SK-N-SH (cell line): ENCODE measurements at regions not wholly inside any gene's neighbourhood (a gene's known extent, or its start where the extent isn't known, plus 50 kb on each side); places are given as distances from the start of the nearest gene placed in this dataset.

Experiments used
- ELF1 ChIP-seq: IDR thresholded peaks from 2 replicates; pipeline ENCODE4 v1.4.0; 2012
- EP300 ChIP-seq, 2 experiments: IDR thresholded peaks; 2 replicates each; pipeline versions ENCODE4 v1.4.0 to v1.6.1; 2012; ENCODE audit warnings: borderline replicate concordance in 1 of 2, low read depth in 1 of 2, low read length in 1 of 2
- POLR2AphosphoS5 ChIP-seq: IDR thresholded peaks from 2 replicates; pipeline ENCODE4 v1.6.1; 2012; ENCODE audit warnings: low read depth, low read length
- SIN3A ChIP-seq: IDR thresholded peaks from 2 replicates; pipeline ENCODE4 v1.6.1; 2012; ENCODE audit warnings: low read depth, mild to moderate bottlenecking, low read length, moderate library complexity, borderline replicate concordance
- TAF1 ChIP-seq: IDR thresholded peaks from 2 replicates; pipeline ENCODE4 v1.6.1; 2012; ENCODE audit warnings: low read depth, mild to moderate bottlenecking, low read length, moderate library complexity, borderline replicate concordance
- TF ChIP-seq, protein P1 (sequence below): fragments of 200-600 bp; sonication (generic); IDR thresholded peaks from 2 replicates; pipeline ENCODE4 v1.6.1; 2017; ENCODE audit warnings: antibody characterized with exemption, mild to moderate bottlenecking, moderate library complexity

DNA sequence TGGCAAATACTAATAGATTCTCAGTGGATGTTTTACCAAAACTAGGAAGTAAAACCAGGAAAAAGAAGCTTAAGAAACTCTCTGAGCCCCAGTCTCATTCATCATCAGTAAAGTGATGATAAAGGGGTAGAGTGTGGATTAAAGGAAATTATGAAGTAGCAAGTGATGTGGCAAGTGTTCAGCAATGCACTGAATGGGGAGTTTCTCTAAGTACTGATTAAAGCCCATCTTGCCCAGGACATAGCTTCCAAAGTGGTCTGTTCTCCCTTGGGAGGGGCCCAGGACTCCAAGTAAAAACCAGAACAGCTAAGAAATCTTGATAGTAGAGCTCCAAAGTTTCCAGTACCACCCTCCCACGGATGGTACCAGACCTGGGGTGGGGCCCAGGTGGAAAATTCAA is 137.3 kb downstream of the WNT5A start:
- TF ChIP-seq POLR2AphosphoS5 (no peak), TAF1 (no peak), EP300 (IDR thresholded peaks at IDR 0.05; ENCODE audit: borderline replicate concordance in 1 of 2, low read depth in 1 of 2, low read length in 1 of 2) (no peak), ELF1 (no peak), SIN3A (no peak)
- TF ChIP-seq, protein P1, sequence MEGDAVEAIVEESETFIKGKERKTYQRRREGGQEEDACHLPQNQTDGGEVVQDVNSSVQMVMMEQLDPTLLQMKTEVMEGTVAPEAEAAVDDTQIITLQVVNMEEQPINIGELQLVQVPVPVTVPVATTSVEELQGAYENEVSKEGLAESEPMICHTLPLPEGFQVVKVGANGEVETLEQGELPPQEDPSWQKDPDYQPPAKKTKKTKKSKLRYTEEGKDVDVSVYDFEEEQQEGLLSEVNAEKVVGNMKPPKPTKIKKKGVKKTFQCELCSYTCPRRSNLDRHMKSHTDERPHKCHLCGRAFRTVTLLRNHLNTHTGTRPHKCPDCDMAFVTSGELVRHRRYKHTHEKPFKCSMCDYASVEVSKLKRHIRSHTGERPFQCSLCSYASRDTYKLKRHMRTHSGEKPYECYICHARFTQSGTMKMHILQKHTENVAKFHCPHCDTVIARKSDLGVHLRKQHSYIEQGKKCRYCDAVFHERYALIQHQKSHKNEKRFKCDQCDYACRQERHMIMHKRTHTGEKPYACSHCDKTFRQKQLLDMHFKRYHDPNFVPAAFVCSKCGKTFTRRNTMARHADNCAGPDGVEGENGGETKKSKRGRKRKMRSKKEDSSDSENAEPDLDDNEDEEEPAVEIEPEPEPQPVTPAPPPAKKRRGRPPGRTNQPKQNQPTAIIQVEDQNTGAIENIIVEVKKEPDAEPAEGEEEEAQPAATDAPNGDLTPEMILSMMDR = no peak
